HUES64 (cell line): ENCODE measurements at regions not wholly inside any gene's neighbourhood (a gene's known extent, or its start where the extent isn't known, plus 50 kb on each side); places are given as distances from the start of the nearest gene placed in this dataset.

Experiments
- H3K27ac ChIP-seq: 2 replicates; pipeline ENCODE4 v1.7.0; 2013; ENCODE audit warnings: low read depth, low read length, inconsistent platforms
- H3K27me3 ChIP-seq: 2 replicates; pipeline ENCODE4 v1.6.1; 2013; ENCODE audit warnings: mild to moderate bottlenecking, low read length; ENCODE audit not compliant: insufficient read depth
- H3K36me3 ChIP-seq: 2 replicates; pipeline ENCODE4 v1.6.1; 2013; ENCODE audit warnings: mild to moderate bottlenecking, low read length; ENCODE audit not compliant: insufficient read depth
- H3K4me1 ChIP-seq: 2 replicates; pipeline ENCODE4 v1.6.1; 2013; ENCODE audit warnings: mild to moderate bottlenecking, low read length, moderate library complexity; ENCODE audit not compliant: insufficient read depth
- H3K4me3 ChIP-seq: 2 replicates; pipeline ENCODE4 v1.5.1; 2013; ENCODE audit warnings: mild to moderate bottlenecking, low read length, moderate library complexity
- H3K9ac ChIP-seq: 2 replicates; pipeline ENCODE4 v1.6.1; 2013; ENCODE audit warnings: mild to moderate bottlenecking, low read depth, low read length
- H3K9me3 ChIP-seq: 2 replicates; pipeline ENCODE4 v1.6.1; 2013; ENCODE audit warnings: low read depth, low read length; ENCODE audit not compliant: insufficient read depth
- WGBS: fragments of 150-250, 120-280 bp; methylation state at CpG from one replicate; pipeline ENCODE4 v1.1.7; 2013; ENCODE audit warnings: missing lambda C conversion rate; 5-methylcytosine and 5-hydroxymethylcytosine counted together

GRCh38 chr5:11962122-11962521, 57.9 kb upstream of the CTNND2 start:
- Histone ChIP-seq H3K36me3 (no peaks in the 10 kb centered on the region), H3K27ac (no peak overlapping the region), H3K4me1 (no peaks in the 10 kb centered on the region), H3K4me3 (no peak overlapping the region), H3K9me3 (no peaks in the 10 kb centered on the region), H3K27me3 (no peaks in the 10 kb centered on the region), H3K9ac (no peak overlapping the region)
- 86% methylated on average over 4 of the region's 4 CpGs for WGBS

DNA sequence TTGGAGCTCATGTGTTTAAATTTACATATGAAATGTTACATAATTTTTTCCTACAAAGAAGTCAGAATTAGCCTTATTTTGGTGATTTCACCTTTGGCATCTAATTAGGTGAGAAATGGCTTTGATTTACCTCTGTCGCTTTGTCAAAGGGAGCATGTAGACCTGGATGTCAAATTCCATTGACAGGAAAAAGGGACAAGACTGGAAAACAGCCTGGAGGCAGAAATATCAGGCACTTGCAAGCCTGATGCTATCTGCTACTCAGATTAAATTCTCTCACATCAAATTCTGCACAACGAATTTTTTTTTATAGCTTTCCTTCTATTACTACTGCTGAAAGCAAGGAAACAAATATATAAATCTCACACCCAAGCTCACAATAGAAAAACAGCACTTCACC, 54.1 kb upstream of the CTNND2 start:
- Histone ChIP-seq H3K36me3 (no peaks in the 10 kb centered on the region), H3K4me1 (no peaks in the 10 kb centered on the region), H3K9ac (no peak overlapping the region), H3K27ac (no peak overlapping the region), H3K9me3 (no peaks in the 10 kb centered on the region), H3K4me3 (no peak overlapping the region), H3K27me3 (no peaks in the 10 kb centered on the region)
- 81% methylated on average over 2 of the region's 2 CpGs for WGBS

DNA sequence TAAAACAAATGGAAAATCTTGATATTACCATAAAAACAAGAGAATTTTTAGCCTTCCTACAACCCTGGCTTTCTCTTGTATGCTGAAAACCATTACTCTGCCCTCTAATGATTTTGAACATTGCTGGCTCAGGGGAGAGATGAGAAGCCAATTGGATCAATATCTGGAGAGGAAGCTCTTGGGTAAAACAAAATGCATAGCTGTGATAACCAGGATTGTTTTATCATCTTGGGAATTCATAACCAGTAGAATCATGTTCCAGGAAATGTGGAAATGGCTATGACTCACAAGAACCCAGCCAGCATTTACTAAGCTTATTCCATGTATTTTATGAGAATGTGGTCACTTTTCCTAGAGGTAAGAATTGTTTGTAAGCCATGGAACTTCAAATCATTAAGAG, 51.1 kb upstream of the CTNND2 start:
- Histone ChIP-seq H3K9ac (no peak overlapping the region), H3K9me3 (no peaks in the 10 kb centered on the region), H3K36me3 (no peaks in the 10 kb centered on the region), H3K4me3 (no peak overlapping the region), H3K4me1 (no peaks in the 10 kb centered on the region), H3K27ac (no peak overlapping the region), H3K27me3 (no peaks in the 10 kb centered on the region)
